Keratinocyte (primary cell): ENCODE measurements at regions not wholly inside any gene's neighbourhood (a gene's known extent, or its start where the extent isn't known, plus 50 kb on each side); places are given as distances from the start of the nearest gene placed in this dataset.
A peak's percentile ranks its signal among the peaks of the same experiment; 100 is the strongest.

Experiments used
- DNase-seq: peaks from one replicate; pipeline ENCODE4 v3.0.0-alpha.2; 2011; ENCODE audit warnings: low read depth, missing footprints, low spot score
- FAIRE-seq: peaks from 2 replicates; lab custom pipeline; 2011; peaks lifted over from hg19 to GRCh38; lab: Jason Lieb, UNC
- H2AFZ ChIP-seq: 2 replicates; pipeline ENCODE4 v1.6.0; 2012; ENCODE audit warnings: low read length, control low read depth, inconsistent platforms; ENCODE audit not compliant: control insufficient read depth
- H3K27ac ChIP-seq: 2 replicates; pipeline ENCODE4 v1.5.1; 2011; ENCODE audit warnings: low read length; ENCODE audit not compliant: control insufficient read depth, insufficient read depth
- H3K27me3 ChIP-seq: 3 replicates; pipeline ENCODE4 v1.6.0; 2011; ENCODE audit warnings: low read length; ENCODE audit not compliant: control insufficient read depth, insufficient read depth; ENCODE audit errors: extremely low read depth
- H3K36me3 ChIP-seq, 2 experiments: 2 replicates in 1 of 2; 3 replicates in 1 of 2; pipeline ENCODE4 v1.5.1; 2011; ENCODE audit warnings: low read length in 2 of 2, mild to moderate bottlenecking in 1 of 2; ENCODE audit not compliant: control insufficient read depth in 2 of 2, insufficient read depth in 2 of 2; ENCODE audit errors: extremely low read depth in 1 of 2
- H3K4me1 ChIP-seq: 3 replicates; pipeline ENCODE4 v1.5.1; 2011; ENCODE audit warnings: low read length; ENCODE audit not compliant: control insufficient read depth, insufficient read depth; ENCODE audit errors: extremely low read depth
- H3K4me2 ChIP-seq: 3 replicates; pipeline ENCODE4 v1.6.0; 2011; ENCODE audit warnings: low read depth, low read length; ENCODE audit not compliant: control insufficient read depth, insufficient read depth; ENCODE audit errors: extremely low read depth
- H3K4me3 ChIP-seq, 3 experiments: fragments of 200-600 bp in 1 of 3; sonication (generic) in 1 of 3; 2 replicates in 2 of 3; 3 replicates in 1 of 3; pipeline ENCODE4 v1.5.1; 2011 to 2016; ENCODE audit warnings: low read length in 3 of 3, mild to moderate bottlenecking in 3 of 3, control low read depth in 2 of 3, inconsistent platforms in 1 of 3, low read depth in 1 of 3, mixed read lengths in 1 of 3, mixed run types in 1 of 3, moderate library complexity in 1 of 3; ENCODE audit not compliant: control insufficient read depth in 2 of 3, insufficient read depth in 2 of 3; ENCODE audit errors: extremely low read depth in 1 of 3
- H3K79me2 ChIP-seq: 2 replicates; pipeline ENCODE4 v1.6.0; 2012; ENCODE audit warnings: low read length; ENCODE audit not compliant: control insufficient read depth, insufficient read depth
- H3K9ac ChIP-seq: 3 replicates; pipeline ENCODE4 v1.6.0; 2011; ENCODE audit warnings: low read length; ENCODE audit not compliant: control insufficient read depth, insufficient read depth; ENCODE audit errors: extremely low read depth
- H3K9me1 ChIP-seq: 3 replicates; pipeline ENCODE4 v1.6.0; 2011; ENCODE audit warnings: low read length; ENCODE audit not compliant: control insufficient read depth, insufficient read depth; ENCODE audit errors: extremely low read depth
- H3K9me3 ChIP-seq: 2 replicates; pipeline ENCODE4 v1.5.1; 2012; ENCODE audit warnings: low read depth, low read length; ENCODE audit not compliant: control insufficient read depth
- H4K20me1 ChIP-seq: 3 replicates; pipeline ENCODE4 v1.6.0; 2011; ENCODE audit warnings: low read length; ENCODE audit not compliant: control insufficient read depth, insufficient read depth; ENCODE audit errors: extremely low read depth
- EZH2 ChIP-seq: IDR thresholded peaks from one replicate; pipeline ENCODE4 v1.6.1; 2012; ENCODE audit warnings: inconsistent platforms, mild to moderate bottlenecking, low read length, moderate library complexity
- dilution Hi-C: fragments of 300-500 bp; cut with MboI; formaldehyde crosslinking; loops from one replicate; pipeline ENCODE4 v1.7.0; 2020; ENCODE audit warnings: low sequenced_read_pairs; ENCODE audit not compliant: extremely low pct_ligation_motif_present
- TF ChIP-seq, protein P1 (sequence below), 3 experiments: IDR thresholded peaks in 1 of 3; conservative IDR thresholded peaks in 1 of 3; optimal IDR thresholded peaks in 1 of 3; 2 replicates in 2 of 3; 3 replicates in 1 of 3; pipeline versions ENCODE3 to v1.5.1; 2011; ENCODE audit warnings: low read length in 3 of 3, mild to moderate bottlenecking in 3 of 3, moderate library complexity in 2 of 3, control low read depth in 1 of 3, inconsistent platforms in 1 of 3; ENCODE audit not compliant: insufficient read depth in 2 of 3; ENCODE audit errors: extremely low read depth in 1 of 3

DNA sequence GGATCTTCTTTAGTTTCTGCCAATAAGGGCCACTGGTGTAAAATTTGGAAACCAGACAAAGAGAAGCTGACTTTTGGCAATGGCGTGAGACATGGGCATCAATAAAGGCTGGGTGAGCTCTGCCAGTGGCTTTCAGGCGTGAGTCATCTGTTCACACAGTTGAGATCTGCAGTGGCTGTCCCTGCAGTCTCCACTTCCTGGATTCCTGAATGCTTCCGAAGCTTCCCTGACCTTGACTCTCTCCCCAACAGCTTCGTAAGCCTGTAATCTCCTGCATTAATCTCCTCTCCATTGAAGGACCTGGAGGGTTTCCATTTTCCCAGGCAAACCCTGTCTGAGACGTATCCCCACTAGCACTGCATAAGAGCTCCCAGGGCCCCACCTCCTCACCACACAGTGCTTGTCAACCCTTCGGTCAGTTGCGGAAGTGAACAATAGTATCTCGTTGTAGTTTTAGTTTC, 574.7 kb downstream of the TBC1D22A start:
- Histone ChIP-seq H3K4me2 (no peak overlapping the region), H3K4me3 (no peak overlapping the region), H3K27me3 (no peaks in the 10 kb centered on the region), H3K9me3 (peaks cover 4% of the 10 kb centered on the region), H3K9ac (no peak overlapping the region), H4K20me1 (no peaks in the 10 kb centered on the region), H3K9me1 (no peaks in the 10 kb centered on the region), H3K4me1 (no peaks in the 10 kb centered on the region), H3K79me2 (no peaks in the 10 kb centered on the region), H3K27ac (no peak overlapping the region), H3K36me3 (no peaks in the 10 kb centered on the region), H2AFZ (no peak overlapping the region)
- DNase-seq (no peak), FAIRE-seq (peak; percentile 23)
- dilution Hi-C loops = no loop called here
- no peak for TF ChIP-seq EZH2
- TF ChIP-seq, protein P1, sequence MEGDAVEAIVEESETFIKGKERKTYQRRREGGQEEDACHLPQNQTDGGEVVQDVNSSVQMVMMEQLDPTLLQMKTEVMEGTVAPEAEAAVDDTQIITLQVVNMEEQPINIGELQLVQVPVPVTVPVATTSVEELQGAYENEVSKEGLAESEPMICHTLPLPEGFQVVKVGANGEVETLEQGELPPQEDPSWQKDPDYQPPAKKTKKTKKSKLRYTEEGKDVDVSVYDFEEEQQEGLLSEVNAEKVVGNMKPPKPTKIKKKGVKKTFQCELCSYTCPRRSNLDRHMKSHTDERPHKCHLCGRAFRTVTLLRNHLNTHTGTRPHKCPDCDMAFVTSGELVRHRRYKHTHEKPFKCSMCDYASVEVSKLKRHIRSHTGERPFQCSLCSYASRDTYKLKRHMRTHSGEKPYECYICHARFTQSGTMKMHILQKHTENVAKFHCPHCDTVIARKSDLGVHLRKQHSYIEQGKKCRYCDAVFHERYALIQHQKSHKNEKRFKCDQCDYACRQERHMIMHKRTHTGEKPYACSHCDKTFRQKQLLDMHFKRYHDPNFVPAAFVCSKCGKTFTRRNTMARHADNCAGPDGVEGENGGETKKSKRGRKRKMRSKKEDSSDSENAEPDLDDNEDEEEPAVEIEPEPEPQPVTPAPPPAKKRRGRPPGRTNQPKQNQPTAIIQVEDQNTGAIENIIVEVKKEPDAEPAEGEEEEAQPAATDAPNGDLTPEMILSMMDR (optimal IDR thresholded peaks at IDR 0.05 in 1 of 3, IDR thresholded peaks at IDR 0.05 in 1 of 3, conservative IDR thresholded peaks at IDR 0.05 in 1 of 3; ENCODE audit: extremely low read depth in 1 of 3, insufficient read depth in 2 of 3, low read length in 3 of 3) = no peak

DNA sequence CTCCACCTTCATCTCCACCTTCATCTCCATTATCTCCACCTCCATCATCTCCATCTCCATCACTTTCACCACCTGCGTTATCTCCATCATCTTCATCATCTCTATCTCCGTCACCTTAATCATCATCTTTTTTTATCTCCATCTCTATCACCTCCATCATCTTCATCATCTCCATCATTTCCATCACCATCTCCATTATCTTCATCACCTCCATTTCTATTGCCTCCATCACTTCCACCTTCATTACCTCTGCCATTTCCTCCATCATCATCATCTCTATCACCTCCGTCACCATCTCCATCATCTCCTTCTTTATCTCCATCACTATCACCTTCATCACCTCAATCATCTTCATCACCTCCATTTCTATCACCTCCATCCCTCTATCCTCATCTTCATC, 573.5 kb downstream of the TBC1D22A start:
- dilution Hi-C loops = no loop called here
- Histone ChIP-seq H2AFZ (no peak overlapping the region), H3K9ac (no peak overlapping the region), H3K27ac (no peak overlapping the region), H3K79me2 (no peaks in the 10 kb centered on the region), H3K9me1 (no peaks in the 10 kb centered on the region), H4K20me1 (no peaks in the 10 kb centered on the region), H3K4me3 (no peak overlapping the region), H3K9me3 (peaks cover 4% of the 10 kb centered on the region), H3K4me2 (no peak overlapping the region), H3K4me1 (no peaks in the 10 kb centered on the region), H3K36me3 (no peaks in the 10 kb centered on the region), H3K27me3 (no peaks in the 10 kb centered on the region)
- no peak for TF ChIP-seq EZH2
- TF ChIP-seq, protein P1 (optimal IDR thresholded peaks at IDR 0.05 in 1 of 3, IDR thresholded peaks at IDR 0.05 in 1 of 3, conservative IDR thresholded peaks at IDR 0.05 in 1 of 3; ENCODE audit: extremely low read depth in 1 of 3, insufficient read depth in 2 of 3, low read length in 3 of 3) = no peak
- FAIRE-seq (no peak), DNase-seq (no peak)
